B cell (primary cell): ENCODE measurements at regions not wholly inside any gene's neighbourhood (a gene's known extent, or its start where the extent isn't known, plus 50 kb on each side); places are given as distances from the start of the nearest gene placed in this dataset.

Source experiments
- ATAC-seq: fragments of 200-7000 bp; cut with Tn5 transposase; one replicate; pipeline ENCODE4 v1.10.0; 2021; ENCODE audit warnings: low read depth, mild to moderate bottlenecking, moderate number of reproducible peaks, moderate library complexity
- CTCF ChIA-PET: fragments of 350-600 bp; sonication (Branson Sonifier 250); formaldehyde crosslinking; loops from one replicate; lab custom pipeline; 2021; ENCODE audit warnings: antibody characterized with exemption, inconsistent platforms; lab: Charles Lee
- POLR2A ChIA-PET: fragments of 350-600 bp; sonication (Branson Sonifier 250); formaldehyde crosslinking; loops from one replicate; lab custom pipeline; 2021; ENCODE audit warnings: antibody characterized with exemption; lab: Charles Lee
- DNase-seq: peaks from one replicate; pipeline ENCODE4 v3.0.0; 2013
- H2AFZ ChIP-seq: 2 replicates; pipeline ENCODE4 v1.6.1; 2012; ENCODE audit warnings: mild to moderate bottlenecking, low read depth, low read length; ENCODE audit not compliant: insufficient read depth, poor library complexity, severe bottlenecking
- H3K27ac ChIP-seq, 2 donors: 1 replicate in 1 of 2; 2 replicates in 1 of 2; pipeline ENCODE4 v1.5.1; 2012 to 2013; ENCODE audit warnings: low read length in 2 of 2, mild to moderate bottlenecking in 2 of 2, moderate library complexity in 1 of 2
- H3K27me3 ChIP-seq, 4 experiments: fragments of 200-600 bp in 1 of 4; sonication (generic) in 1 of 4; replicated peaks in 1 of 4; 1 replicate in 2 of 4; 2 replicates in 2 of 4; pipeline versions ENCODE4 v1.6.1 to v1.7.0; 2013 to 2016; ENCODE audit warnings: low read length in 3 of 4, mild to moderate bottlenecking in 2 of 4, mixed read lengths in 1 of 4, moderate library complexity in 1 of 4; ENCODE audit not compliant: insufficient read depth in 4 of 4, control insufficient read depth in 3 of 4; ENCODE audit errors: control extremely low read depth in 1 of 4
- H3K36me3 ChIP-seq, 2 experiments: replicated peaks in 1 of 2; 1 replicate in 1 of 2; 2 replicates in 1 of 2; pipeline versions ENCODE4 v1.6.1 to v1.7.1; 2013; ENCODE audit warnings: low read length in 1 of 2; ENCODE audit not compliant: insufficient read depth in 2 of 2, control insufficient read depth in 1 of 2; ENCODE audit errors: control extremely low read depth in 1 of 2, extremely low read depth in 1 of 2
- H3K4me1 ChIP-seq, 2 donors: fragments of 200-600 bp in 1 of 2; sonication (generic) in 1 of 2; 1 replicate in 1 of 2; 2 replicates in 1 of 2; pipeline versions ENCODE4 v1.5.1 to v1.6.1; 2013 to 2017; ENCODE audit warnings: low read length in 2 of 2; ENCODE audit not compliant: control insufficient read depth in 2 of 2, insufficient read depth in 2 of 2
- H3K4me2 ChIP-seq: replicated peaks from 2 replicates; pipeline ENCODE3; 2012; ENCODE audit warnings: mild to moderate bottlenecking, low read depth, low read length; ENCODE audit not compliant: poor library complexity, severe bottlenecking
- H3K4me3 ChIP-seq, 5 experiments: fragments of 200-600 bp in 1 of 5; sonication (generic) in 1 of 5; 1 replicate in 3 of 5; 2 replicates in 2 of 5; pipeline versions ENCODE4 v1.5.1 to v1.7.0; 2011 to 2016; ENCODE audit warnings: low read length in 4 of 5, mild to moderate bottlenecking in 4 of 5, low read depth in 2 of 5, control low read depth in 1 of 5, moderate library complexity in 1 of 5; ENCODE audit not compliant: insufficient read depth in 1 of 5; ENCODE audit errors: control extremely low read depth in 1 of 5, extremely low read depth in 1 of 5
- H3K79me2 ChIP-seq: fragments of 200-600 bp; sonication (generic); one replicate; pipeline ENCODE4 v1.6.0; 2016; ENCODE audit warnings: low read length; ENCODE audit not compliant: control insufficient read depth, insufficient read depth
- H3K9ac ChIP-seq: fragments of 200-600 bp; sonication (generic); 2 replicates; pipeline ENCODE4 v1.6.1; 2017; ENCODE audit warnings: mild to moderate bottlenecking, low read length, moderate library complexity
- H3K9me3 ChIP-seq, 3 donors: one replicate each; pipeline versions ENCODE4 v1.6.1 to v1.7.1; 2013; ENCODE audit warnings: low read length in 2 of 3; ENCODE audit not compliant: control insufficient read depth in 2 of 3, insufficient read depth in 1 of 3; ENCODE audit errors: control extremely low read depth in 1 of 3
- H4K20me1 ChIP-seq: 2 replicates; pipeline ENCODE4 v1.6.0; 2012; ENCODE audit warnings: mild to moderate bottlenecking, low read length; ENCODE audit not compliant: insufficient read depth, control insufficient read depth, poor library complexity, severe bottlenecking
- H3K27ac Mint-ChIP-seq: one replicate; pipeline ENCODE4 v1.8.0; 2021; ENCODE audit warnings: mixed read lengths
- H3K27me3 Mint-ChIP-seq: one replicate; pipeline ENCODE4 v1.8.0; 2021; ENCODE audit warnings: mixed read lengths
- H3K4me1 Mint-ChIP-seq: one replicate; pipeline ENCODE4 v1.8.0; 2021; ENCODE audit warnings: mixed read lengths
- H3K4me3 Mint-ChIP-seq: one replicate; pipeline ENCODE4 v1.8.0; 2021; ENCODE audit warnings: mixed read lengths
- H3K9me3 Mint-ChIP-seq: one replicate; pipeline ENCODE4 v1.8.0; 2022; ENCODE audit warnings: mixed read lengths; ENCODE audit not compliant: insufficient read depth
- EZH2 ChIP-seq: IDR thresholded peaks from 2 replicates; pipeline ENCODE4 v1.6.1; 2012; ENCODE audit warnings: borderline replicate concordance, low read depth, mild to moderate bottlenecking, moderate library complexity, low read length; ENCODE audit not compliant: insufficient read depth, poor library complexity, severe bottlenecking
- WGBS: methylation state at CpG from one replicate; pipeline ENCODE4 v1.1.5; 2013; ENCODE audit warnings: missing lambda C conversion rate; ENCODE audit not compliant: insufficient coverage; 5-methylcytosine and 5-hydroxymethylcytosine counted together
- intact Hi-C: fragments of 100-400 bp; cut with micrococcal nuclease; formaldehyde crosslinking; loops from one replicate; pipeline ENCODE4 v1.10.0; 2022
- TF ChIP-seq, protein P1 (sequence below): fragments of 200-600 bp; IDR thresholded peaks from one replicate; pipeline ENCODE4 v1.8.0; 2022; ENCODE audit warnings: antibody characterized with exemption, mild to moderate bottlenecking

DNA sequence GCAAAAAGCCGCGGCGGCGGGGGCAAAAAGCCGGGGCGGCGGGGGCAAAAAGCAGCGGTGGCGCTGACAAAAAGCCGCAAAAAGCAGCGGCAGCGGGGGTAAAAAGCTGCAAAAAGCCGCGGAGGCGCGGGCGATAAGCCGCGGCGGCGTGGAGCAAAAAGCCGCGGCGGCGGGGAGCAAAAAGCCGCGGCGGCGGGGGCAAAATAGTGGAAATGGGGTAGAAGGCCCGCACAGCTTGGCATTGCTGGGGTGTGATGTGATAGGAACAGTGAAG lies 450.1 kb downstream of the ANKRD30B start:
- Histone ChIP-seq H3K27ac (no peak overlapping the region), H3K36me3 (no peaks in the 10 kb centered on the region), H3K79me2 (no peaks in the 10 kb centered on the region), H4K20me1 (no peaks in the 10 kb centered on the region), H3K4me1 (no peaks in the 10 kb centered on the region), H3K4me2 (no peak overlapping the region), H3K27me3 (peaks cover 0 to 9% (median 2%) of the 10 kb centered on the region in 4 experiments), H3K4me3 (no peak overlapping the region), H2AFZ (no peak overlapping the region), H3K9me3 (peaks cover 0 to 12% (median 0%) of the 10 kb centered on the region in 3 donors), H3K9ac (no peak overlapping the region)
- no peak overlapping the region for H3K4me3 Mint-ChIP-seq
- intact Hi-C loops = no loop called here
- H3K4me1 Mint-ChIP-seq = no peaks in the 10 kb centered on the region
- ATAC-seq = no peak
- H3K9me3 Mint-ChIP-seq = no peaks in the 10 kb centered on the region
- peaks cover 6% of the 10 kb centered on the region for H3K27me3 Mint-ChIP-seq
- TF ChIP-seq EZH2 = no peak
- TF ChIP-seq, protein P1, sequence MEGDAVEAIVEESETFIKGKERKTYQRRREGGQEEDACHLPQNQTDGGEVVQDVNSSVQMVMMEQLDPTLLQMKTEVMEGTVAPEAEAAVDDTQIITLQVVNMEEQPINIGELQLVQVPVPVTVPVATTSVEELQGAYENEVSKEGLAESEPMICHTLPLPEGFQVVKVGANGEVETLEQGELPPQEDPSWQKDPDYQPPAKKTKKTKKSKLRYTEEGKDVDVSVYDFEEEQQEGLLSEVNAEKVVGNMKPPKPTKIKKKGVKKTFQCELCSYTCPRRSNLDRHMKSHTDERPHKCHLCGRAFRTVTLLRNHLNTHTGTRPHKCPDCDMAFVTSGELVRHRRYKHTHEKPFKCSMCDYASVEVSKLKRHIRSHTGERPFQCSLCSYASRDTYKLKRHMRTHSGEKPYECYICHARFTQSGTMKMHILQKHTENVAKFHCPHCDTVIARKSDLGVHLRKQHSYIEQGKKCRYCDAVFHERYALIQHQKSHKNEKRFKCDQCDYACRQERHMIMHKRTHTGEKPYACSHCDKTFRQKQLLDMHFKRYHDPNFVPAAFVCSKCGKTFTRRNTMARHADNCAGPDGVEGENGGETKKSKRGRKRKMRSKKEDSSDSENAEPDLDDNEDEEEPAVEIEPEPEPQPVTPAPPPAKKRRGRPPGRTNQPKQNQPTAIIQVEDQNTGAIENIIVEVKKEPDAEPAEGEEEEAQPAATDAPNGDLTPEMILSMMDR = no peak
- ChIA-PET CTCF (no interaction called here), POLR2A (no interaction called here)
- DNase-seq = no peak
- WGBS = 13% methylated on average over 30 of the region's 30 CpGs
- no peak overlapping the region for H3K27ac Mint-ChIP-seq
